Neural cell (in vitro differentiated cells): ENCODE measurements at regions not wholly inside any gene's neighbourhood (a gene's known extent, or its start where the extent isn't known, plus 50 kb on each side); places are given as distances from the start of the nearest gene placed in this dataset.

Experiments
- H2AFZ ChIP-seq: fragments of 200-600, 300-800 bp; sonication (generic), shearing (Covaris generic); 2 replicates; pipeline ENCODE4 v1.6.0; 2014; ENCODE audit warnings: low read depth, mild to moderate bottlenecking, antibody characterized with exemption, low read length, moderate library complexity
- H3F3A ChIP-seq: fragments of 200-600 bp; shearing (Covaris generic); 2 replicates; pipeline ENCODE4 v1.6.1; 2016; ENCODE audit warnings: mild to moderate bottlenecking, moderate library complexity, mixed read lengths, antibody characterized with exemption, low read length; ENCODE audit not compliant: insufficient read depth, poor library complexity, severe bottlenecking
- H3K27ac ChIP-seq: fragments of 200-600, 300-800 bp; sonication (generic), shearing (Covaris generic); 2 replicates; pipeline ENCODE4 v1.5.1; 2014; ENCODE audit warnings: mild to moderate bottlenecking, low read length, moderate library complexity
- H3K27me3 ChIP-seq: fragments of 300-800, 200-600 bp; sonication (generic), shearing (Covaris generic); 2 replicates; pipeline ENCODE4 v1.6.0; 2014; ENCODE audit warnings: mild to moderate bottlenecking, low read depth, low read length, moderate library complexity; ENCODE audit not compliant: insufficient read depth
- H3K36me3 ChIP-seq: fragments of 300-800, 200-600 bp; sonication (generic), shearing (Covaris generic); 2 replicates; pipeline ENCODE4 v1.5.1; 2014; ENCODE audit warnings: mild to moderate bottlenecking, antibody characterized with exemption, low read length, moderate library complexity; ENCODE audit not compliant: insufficient read depth
- H3K4me2 ChIP-seq: fragments of 300-800, 200-600 bp; sonication (generic), shearing (Covaris generic); 2 replicates; pipeline ENCODE4 v1.6.0; 2014; ENCODE audit warnings: mild to moderate bottlenecking, low read length
- H3K4me3 ChIP-seq: fragments of 300-800, 200-600 bp; sonication (generic), shearing (Covaris generic); 2 replicates; pipeline ENCODE4 v1.5.1; 2014; ENCODE audit warnings: mild to moderate bottlenecking, low read length, moderate library complexity
- H3K79me2 ChIP-seq: fragments of 200-600 bp; shearing (Covaris generic); replicated peaks from 2 replicates; pipeline ENCODE4 v1.6.0; 2014; ENCODE audit warnings: mild to moderate bottlenecking, low read length, moderate library complexity; ENCODE audit not compliant: insufficient read depth
- H3K9ac ChIP-seq: fragments of 300-800, 200-600 bp; sonication (generic), shearing (Covaris generic); 2 replicates; pipeline ENCODE4 v1.6.1; 2016; ENCODE audit warnings: mild to moderate bottlenecking, low read length, mixed read lengths
- H3K9me2 ChIP-seq: fragments of 200-600 bp; shearing (Covaris generic); 2 replicates; pipeline ENCODE4 v1.6.1; 2016; ENCODE audit warnings: mild to moderate bottlenecking, low read length, mixed read lengths; ENCODE audit not compliant: insufficient read depth
- H3K9me3 ChIP-seq: fragments of 200-600, 300-800 bp; sonication (generic), shearing (Covaris generic); 2 replicates; pipeline ENCODE4 v1.6.1; 2016; ENCODE audit warnings: mild to moderate bottlenecking, mixed run types, low read length, moderate library complexity, mixed read lengths
- H4K20me1 ChIP-seq: fragments of 200-600 bp; shearing (Covaris generic); 2 replicates; pipeline ENCODE4 v1.6.1; 2016; ENCODE audit warnings: mild to moderate bottlenecking, mixed run types; ENCODE audit not compliant: insufficient read depth
- CTCF ChIP-seq: fragments of 450-650 bp; IDR thresholded peaks from 2 replicates; pipeline ENCODE4 v1.5.1; 2014; ENCODE audit warnings: antibody characterized with exemption, mild to moderate bottlenecking, moderate library complexity; ENCODE audit not compliant: poor library complexity, severe bottlenecking
- EP300 ChIP-seq: fragments of 450-650 bp; conservative IDR thresholded peaks from 2 replicates; pipeline ENCODE4 v1.6.1; 2014; ENCODE audit warnings: antibody characterized with exemption, mild to moderate bottlenecking, moderate library complexity; ENCODE audit not compliant: poor library complexity, severe bottlenecking
- EZH2 ChIP-seq: fragments of 200-600, 300-800 bp; shearing (Covaris generic), sonication (generic); IDR thresholded peaks from 2 replicates; pipeline ENCODE4 v1.6.1; 2014; ENCODE audit warnings: antibody characterized with exemption, low read length, borderline replicate concordance, mild to moderate bottlenecking; ENCODE audit not compliant: insufficient read depth, poor library complexity, severe bottlenecking
- MXI1 ChIP-seq: fragments of 450-650 bp; conservative IDR thresholded peaks from 2 replicates; pipeline ENCODE4 v1.6.1; 2014; ENCODE audit warnings: antibody characterized with exemption, mild to moderate bottlenecking; ENCODE audit not compliant: poor library complexity, severe bottlenecking
- POLR2AphosphoS5 ChIP-seq: IDR thresholded peaks from 2 replicates; pipeline ENCODE4 v1.6.1; 2012
- RAD21 ChIP-seq: fragments of 450-650 bp; conservative IDR thresholded peaks from 2 replicates; pipeline ENCODE4 v1.6.1; 2014; ENCODE audit warnings: antibody characterized with exemption, mild to moderate bottlenecking, moderate library complexity
- REST ChIP-seq: IDR thresholded peaks from 2 replicates; pipeline ENCODE4 v1.6.1; 2012; ENCODE audit warnings: borderline replicate concordance
- SMC3 ChIP-seq: fragments of 450-650 bp; conservative IDR thresholded peaks from 2 replicates; pipeline ENCODE4 v1.6.1; 2014; ENCODE audit warnings: antibody characterized with exemption, mild to moderate bottlenecking, moderate library complexity; ENCODE audit not compliant: poor library complexity
- TAF1 ChIP-seq: IDR thresholded peaks from 2 replicates; pipeline ENCODE4 v1.6.1; 2012; ENCODE audit warnings: low read depth

GRCh38 chr5:124477577-124477976 lies 268.9 kb downstream of the ZNF608 start:
- H3K9me2 ChIP-seq = no peaks in the 10 kb centered on the region
- H3K27ac ChIP-seq = no peak overlapping the region
- no peak overlapping the region for H2AFZ ChIP-seq
- H3K9me3 ChIP-seq = no peaks in the 10 kb centered on the region
- no peaks in the 10 kb centered on the region for H3F3A ChIP-seq
- no peak for TF ChIP-seq EZH2
- TF ChIP-seq REST = no peak
- TF ChIP-seq RAD21 = no peak
- no peak for TF ChIP-seq TAF1
- no peak for TF ChIP-seq EP300
- TF ChIP-seq SMC3 = no peak
- no peak for TF ChIP-seq MXI1
- no peak for TF ChIP-seq POLR2AphosphoS5
- no peak for TF ChIP-seq CTCF
- H3K9ac ChIP-seq = no peak overlapping the region
- no peak overlapping the region for H3K4me3 ChIP-seq
- H3K36me3 ChIP-seq = no peaks in the 10 kb centered on the region
- H3K79me2 ChIP-seq = no peaks in the 10 kb centered on the region
- H3K4me2 ChIP-seq = no peak overlapping the region
- no peaks in the 10 kb centered on the region for H4K20me1 ChIP-seq
- no peaks in the 10 kb centered on the region for H3K27me3 ChIP-seq

GRCh38 chr5:124477062-124477461 lies 269.4 kb downstream of the ZNF608 start:
- H3K4me3 ChIP-seq = no peak overlapping the region
- no peaks in the 10 kb centered on the region for H3K9me2 ChIP-seq
- H4K20me1 ChIP-seq = no peaks in the 10 kb centered on the region
- H3K36me3 ChIP-seq = no peaks in the 10 kb centered on the region
- no peak overlapping the region for H2AFZ ChIP-seq
- no peak overlapping the region for H3K9ac ChIP-seq
- no peak overlapping the region for H3K4me2 ChIP-seq
- no peaks in the 10 kb centered on the region for H3K9me3 ChIP-seq
- H3K79me2 ChIP-seq = no peaks in the 10 kb centered on the region
- no peaks in the 10 kb centered on the region for H3K27me3 ChIP-seq
- TF ChIP-seq RAD21 (no peak), CTCF (no peak), MXI1 (no peak), EP300 (no peak), REST (no peak), EZH2 (no peak)
- H3F3A ChIP-seq = no peaks in the 10 kb centered on the region
- no peak overlapping the region for H3K27ac ChIP-seq
